K562 (cell line): ENCODE measurements at regions not wholly inside any gene's neighbourhood (a gene's known extent, or its start where the extent isn't known, plus 50 kb on each side); places are given as distances from the start of the nearest gene placed in this dataset.

Source experiments
- ATF3 ChIP-seq, 2 experiments: fragments of 450-650 bp in 1 of 2; sonication (generic) in 1 of 2; formaldehyde crosslinking in 1 of 2; IDR thresholded peaks in 1 of 2; conservative IDR thresholded peaks in 1 of 2; 2 replicates each; pipeline versions ENCODE4 v1.6.1 to v1.8.1; 2016 to 2023; ENCODE audit warnings: mild to moderate bottlenecking in 2 of 2, moderate library complexity in 2 of 2, inconsistent platforms in 1 of 2, missing genetic modification reagents in 1 of 2
- EGR1 ChIP-seq: fragments of 450-650 bp; conservative IDR thresholded peaks from 2 replicates; pipeline ENCODE4 v1.6.1; 2017; ENCODE audit warnings: mild to moderate bottlenecking
- GABPB1 ChIP-seq: sonication (generic); formaldehyde crosslinking; IDR thresholded peaks from 2 replicates; pipeline ENCODE4 v1.8.0; 2022; ENCODE audit warnings: mild to moderate bottlenecking, missing genetic modification reagents
- MAFK ChIP-seq: IDR thresholded peaks from 2 replicates; pipeline ENCODE4 v1.6.1; 2011; ENCODE audit warnings: low read length, improper control_type of control experiment
- MED1 ChIP-seq: sonication (generic); formaldehyde crosslinking; IDR thresholded peaks from 2 replicates; pipeline ENCODE4 v1.8.1; 2023; ENCODE audit warnings: missing genetic modification reagents, borderline replicate concordance
- NR2F6 ChIP-seq: fragments of 450-650 bp; formaldehyde crosslinking; IDR thresholded peaks from 2 replicates; pipeline ENCODE4 v1.4.0; 2020; ENCODE audit warnings: mild to moderate bottlenecking
- PHF20 ChIP-seq: fragments of 450-650 bp; IDR thresholded peaks from 2 replicates; pipeline ENCODE4 v1.6.1; 2018; ENCODE audit not compliant: partially characterized antibody
- PHF8 ChIP-seq: fragments of 200-600 bp; sonication (generic); IDR thresholded peaks from 2 replicates; pipeline ENCODE4 v1.6.1; 2012; ENCODE audit warnings: mixed run types, mild to moderate bottlenecking, inconsistent platforms, low read length, moderate library complexity, borderline replicate concordance
- POLR2AphosphoS5 ChIP-seq: IDR thresholded peaks from 2 replicates; pipeline ENCODE4 v1.6.1; 2011; ENCODE audit warnings: mild to moderate bottlenecking, low read depth, low read length, moderate library complexity; ENCODE audit not compliant: control insufficient read depth, insufficient read depth
- SPI1 ChIP-seq: IDR thresholded peaks from 2 replicates; pipeline ENCODE4 v1.6.1; 2011; ENCODE audit warnings: low read depth, low read length, control low read depth, borderline replicate concordance
- TF ChIP-seq, protein P1 (sequence below), 3 experiments: IDR thresholded peaks in 2 of 3; conservative IDR thresholded peaks in 1 of 3; 2 replicates each; pipeline ENCODE4 v1.5.1; 2011 to 2012; ENCODE audit warnings: low read length in 3 of 3, mild to moderate bottlenecking in 3 of 3, control low read depth in 2 of 3, improper control_type of control experiment in 1 of 3, inconsistent platforms in 1 of 3, low read depth in 1 of 3, mixed read lengths in 1 of 3, moderate library complexity in 1 of 3; ENCODE audit not compliant: insufficient read depth in 2 of 3
- TF ChIP-seq, protein P2 (sequence below), 2 experiments: fragments of 450-650 bp; IDR thresholded peaks; 2 replicates each; pipeline ENCODE4 v1.6.1; 2016; ENCODE audit warnings: mild to moderate bottlenecking in 2 of 2, borderline replicate concordance in 1 of 2, low read depth in 1 of 2, moderate library complexity in 1 of 2

DNA sequence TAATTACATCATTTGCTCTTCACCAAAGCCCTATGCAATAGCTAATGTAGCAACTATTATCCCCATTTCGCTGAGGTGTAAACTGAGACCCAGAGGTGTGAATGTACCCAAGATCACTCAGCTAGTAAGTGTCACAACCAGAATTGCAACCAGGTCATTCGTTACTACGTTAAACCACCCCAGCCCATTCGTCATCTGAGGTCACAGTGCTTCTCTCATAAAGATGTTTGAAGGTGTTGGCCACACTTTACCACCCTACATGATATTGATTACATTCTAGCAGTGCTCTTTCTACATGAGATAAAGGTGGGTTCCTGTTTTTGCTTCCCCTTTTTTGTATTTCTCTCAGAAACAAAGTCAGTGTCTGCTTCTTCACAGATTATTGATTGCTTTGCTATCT lies 195.3 kb downstream of the ZBTB18 start:
- no peak for TF ChIP-seq PHF8
- TF ChIP-seq MAFK, result no peak
- no peak for TF ChIP-seq MED1 (CRISPR knock-in tag)
- TF ChIP-seq EGR1, result no peak
- TF ChIP-seq, protein P1, sequence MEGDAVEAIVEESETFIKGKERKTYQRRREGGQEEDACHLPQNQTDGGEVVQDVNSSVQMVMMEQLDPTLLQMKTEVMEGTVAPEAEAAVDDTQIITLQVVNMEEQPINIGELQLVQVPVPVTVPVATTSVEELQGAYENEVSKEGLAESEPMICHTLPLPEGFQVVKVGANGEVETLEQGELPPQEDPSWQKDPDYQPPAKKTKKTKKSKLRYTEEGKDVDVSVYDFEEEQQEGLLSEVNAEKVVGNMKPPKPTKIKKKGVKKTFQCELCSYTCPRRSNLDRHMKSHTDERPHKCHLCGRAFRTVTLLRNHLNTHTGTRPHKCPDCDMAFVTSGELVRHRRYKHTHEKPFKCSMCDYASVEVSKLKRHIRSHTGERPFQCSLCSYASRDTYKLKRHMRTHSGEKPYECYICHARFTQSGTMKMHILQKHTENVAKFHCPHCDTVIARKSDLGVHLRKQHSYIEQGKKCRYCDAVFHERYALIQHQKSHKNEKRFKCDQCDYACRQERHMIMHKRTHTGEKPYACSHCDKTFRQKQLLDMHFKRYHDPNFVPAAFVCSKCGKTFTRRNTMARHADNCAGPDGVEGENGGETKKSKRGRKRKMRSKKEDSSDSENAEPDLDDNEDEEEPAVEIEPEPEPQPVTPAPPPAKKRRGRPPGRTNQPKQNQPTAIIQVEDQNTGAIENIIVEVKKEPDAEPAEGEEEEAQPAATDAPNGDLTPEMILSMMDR (IDR thresholded peaks at IDR 0.05 in 2 of 3, conservative IDR thresholded peaks at IDR 0.05 in 1 of 3; ENCODE audit: insufficient read depth in 2 of 3, low read depth in 1 of 3, low read length in 3 of 3), result no peak
- no peak for TF ChIP-seq ATF3 (IDR thresholded peaks at IDR 0.05)
- TF ChIP-seq ATF3 (CRISPR knock-in tag; conservative IDR thresholded peaks at IDR 0.05), result no peak
- TF ChIP-seq, protein P2, sequence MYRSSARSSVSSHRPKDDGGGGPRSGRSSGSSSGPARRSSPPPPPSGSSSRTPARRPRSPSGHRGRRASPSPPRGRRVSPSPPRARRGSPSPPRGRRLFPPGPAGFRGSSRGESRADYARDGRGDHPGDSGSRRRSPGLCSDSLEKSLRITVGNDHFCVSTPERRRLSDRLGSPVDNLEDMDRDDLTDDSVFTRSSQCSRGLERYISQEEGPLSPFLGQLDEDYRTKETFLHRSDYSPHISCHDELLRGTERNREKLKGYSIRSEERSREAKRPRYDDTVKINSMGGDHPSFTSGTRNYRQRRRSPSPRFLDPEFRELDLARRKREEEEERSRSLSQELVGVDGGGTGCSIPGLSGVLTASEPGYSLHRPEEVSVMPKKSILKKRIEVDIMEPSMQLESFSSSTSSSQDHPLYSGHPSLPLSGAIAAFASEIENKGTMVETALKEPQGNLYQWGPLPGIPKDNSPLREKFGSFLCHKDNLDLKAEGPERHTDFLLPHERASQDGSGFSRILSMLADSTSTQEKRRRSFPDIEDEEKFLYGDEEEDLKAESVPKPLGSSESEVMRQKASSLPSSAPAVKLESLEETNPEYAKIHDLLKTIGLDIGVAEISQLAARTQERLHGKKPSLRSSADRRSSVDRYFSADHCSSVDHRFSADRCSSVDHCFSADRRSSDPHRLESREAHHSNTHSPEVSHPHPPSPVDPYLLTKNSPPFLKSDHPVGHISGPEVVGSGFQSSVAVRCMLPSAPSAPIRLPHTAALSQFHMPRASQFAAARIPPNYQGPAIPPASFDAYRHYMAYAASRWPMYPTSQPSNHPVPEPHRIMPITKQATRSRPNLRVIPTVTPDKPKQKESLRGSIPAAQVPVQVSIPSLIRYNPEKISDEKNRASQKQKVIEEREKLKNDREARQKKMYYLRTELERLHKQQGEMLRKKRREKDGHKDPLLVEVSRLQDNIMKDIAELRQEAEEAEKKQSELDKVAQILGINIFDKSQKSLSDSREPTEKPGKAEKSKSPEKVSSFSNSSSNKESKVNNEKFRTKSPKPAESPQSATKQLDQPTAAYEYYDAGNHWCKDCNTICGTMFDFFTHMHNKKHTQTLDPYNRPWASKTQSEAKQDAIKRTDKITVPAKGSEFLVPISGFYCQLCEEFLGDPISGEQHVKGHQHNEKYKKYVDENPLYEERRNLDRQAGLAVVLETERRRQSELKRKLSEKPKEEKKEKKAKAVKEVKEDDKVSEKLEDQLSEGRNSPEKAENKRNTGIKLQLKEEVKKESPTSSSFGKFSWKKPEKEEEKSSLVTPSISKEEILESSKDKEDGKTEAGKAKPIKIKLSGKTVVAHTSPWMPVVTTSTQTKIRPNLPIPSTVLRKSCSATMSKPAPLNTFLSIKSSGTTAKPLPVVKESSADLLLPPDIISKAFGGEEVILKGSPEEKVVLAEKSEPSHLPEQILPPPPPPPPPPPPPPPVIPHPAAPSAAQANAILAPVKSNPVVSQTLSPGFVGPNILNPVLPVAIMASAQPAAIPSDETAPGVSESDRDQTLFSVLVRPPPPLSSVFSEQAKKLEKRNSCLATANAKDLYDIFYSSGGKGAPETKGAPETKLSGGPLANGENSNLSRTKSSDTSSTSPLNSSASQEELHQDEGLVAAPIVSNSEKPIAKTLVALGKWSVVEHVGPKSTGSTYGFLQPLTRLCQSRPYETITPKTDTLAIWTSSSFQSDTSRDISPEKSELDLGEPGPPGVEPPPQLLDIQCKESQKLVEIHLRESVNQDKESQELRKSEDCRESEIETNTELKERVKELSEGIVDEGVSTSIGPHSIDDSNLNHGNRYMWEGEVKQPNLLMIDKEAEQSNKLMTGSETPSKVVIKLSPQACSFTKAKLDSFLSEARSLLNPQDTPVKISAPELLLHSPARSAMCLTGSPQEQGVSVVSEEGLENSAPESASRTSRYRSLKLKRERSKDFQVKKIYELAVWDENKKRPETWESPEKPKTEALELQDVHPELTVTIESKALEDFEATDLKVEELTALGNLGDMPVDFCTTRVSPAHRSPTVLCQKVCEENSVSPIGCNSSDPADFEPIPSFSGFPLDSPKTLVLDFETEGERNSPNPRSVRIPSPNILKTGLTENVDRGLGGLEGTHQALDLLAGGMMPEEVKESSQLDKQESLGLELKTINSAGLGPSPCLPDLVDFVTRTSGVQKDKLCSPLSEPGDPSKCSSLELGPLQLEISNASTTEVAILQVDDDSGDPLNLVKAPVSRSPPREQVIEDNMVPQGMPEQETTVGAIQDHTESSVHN (IDR thresholded peaks at IDR 0.05; ENCODE audit: borderline replicate concordance in 1 of 2, low read depth in 1 of 2), result no peak
- peak; percentile 79 for TF ChIP-seq SPI1
- TF ChIP-seq NR2F6, result no peak
- TF ChIP-seq GABPB1 (CRISPR knock-in tag), result no peak
- TF ChIP-seq PHF20, result no peak
- TF ChIP-seq POLR2AphosphoS5, result no peak
